WTC11 (cell line): ENCODE measurements at regions not wholly inside any gene's neighbourhood (a gene's known extent, or its start where the extent isn't known, plus 50 kb on each side); places are given as distances from the start of the nearest gene placed in this dataset.

Experiments used
- ATAC-seq: fragments of 200-7000 bp; cut with Tn5 transposase; 2 replicates; pipeline ENCODE4 v1.10.0; 2021; ENCODE audit warnings: mild to moderate bottlenecking, moderate library complexity
- CTCF ChIA-PET: fragments of 300-600 bp; sonication (Branson Sonifier 250); formaldehyde crosslinking; loops from one replicate; lab custom pipeline; 2021; ENCODE audit warnings: antibody characterized with exemption; lab: Charles Lee
- POLR2A ChIA-PET: fragments of 350-600 bp; sonication (Branson Sonifier 250); formaldehyde crosslinking; loops from one replicate; lab custom pipeline; 2021; ENCODE audit warnings: antibody characterized with exemption; lab: Charles Lee
- DNase-seq: peaks from one replicate; pipeline ENCODE4 v3.0.0; 2021; ENCODE audit warnings: low spot score
- H3K27ac Mint-ChIP-seq: 2 replicates; pipeline ENCODE4 v1.8.0; 2021; ENCODE audit warnings: mixed read lengths
- H3K27me3 Mint-ChIP-seq: 2 replicates; pipeline ENCODE4 v1.8.0; 2021; ENCODE audit warnings: low read depth, mild to moderate bottlenecking, moderate library complexity, mixed read lengths
- H3K36me3 Mint-ChIP-seq: 2 replicates; pipeline ENCODE4 v1.8.0; 2021; ENCODE audit warnings: mixed read lengths
- H3K4me1 Mint-ChIP-seq: 2 replicates; pipeline ENCODE4 v1.8.0; 2022; ENCODE audit warnings: mixed read lengths
- H3K4me3 Mint-ChIP-seq: 2 replicates; pipeline ENCODE4 v1.8.0; 2021; ENCODE audit warnings: mild to moderate bottlenecking, moderate library complexity, mixed read lengths
- H3K9me3 Mint-ChIP-seq: 2 replicates; pipeline ENCODE4 v1.8.0; 2021; ENCODE audit warnings: mixed read lengths
- CBFB ChIP-seq: sonication (generic); formaldehyde crosslinking; IDR thresholded peaks from 2 replicates; pipeline ENCODE4 v1.8.1; 2022; ENCODE audit warnings: mild to moderate bottlenecking, low read depth, missing genetic modification reagents
- CDX4 ChIP-seq: fragments of 250-450 bp; sonication (Bioruptor Pico); IDR thresholded peaks from 2 replicates; pipeline ENCODE4 v1.9.0; 2021; ENCODE audit warnings: moderate library complexity, mild to moderate bottlenecking, inconsistent platforms, borderline replicate concordance
- E2F1 ChIP-seq: sonication (generic); formaldehyde crosslinking; IDR thresholded peaks from 2 replicates; pipeline ENCODE4 v1.8.0; 2022; ENCODE audit warnings: mild to moderate bottlenecking, missing genetic modification reagents
- FOXP1 ChIP-seq: sonication (generic); formaldehyde crosslinking; IDR thresholded peaks from 2 replicates; pipeline ENCODE4 v1.8.0; 2022; ENCODE audit warnings: missing genetic modification reagents, mild to moderate bottlenecking, moderate library complexity, borderline replicate concordance
- GABPB1 ChIP-seq: sonication (generic); formaldehyde crosslinking; IDR thresholded peaks from 2 replicates; pipeline ENCODE4 v1.8.1; 2023; ENCODE audit warnings: mild to moderate bottlenecking, missing genetic modification reagents
- GRHL2 ChIP-seq: fragments of 250-450 bp; sonication (Bioruptor Pico); IDR thresholded peaks from 2 replicates; pipeline ENCODE4 v1.8.0; 2022; ENCODE audit warnings: mild to moderate bottlenecking, moderate library complexity; ENCODE audit not compliant: insufficient replicate concordance, severe bottlenecking
- GTF2I ChIP-seq: fragments of 250-450 bp; sonication (Bioruptor Pico); conservative IDR thresholded peaks from 2 replicates; pipeline ENCODE4 v1.4.0; 2021; ENCODE audit warnings: mild to moderate bottlenecking
- IRF2 ChIP-seq: sonication (generic); formaldehyde crosslinking; IDR thresholded peaks from 2 replicates; pipeline ENCODE4 v1.8.0; 2022; ENCODE audit warnings: low read depth, missing genetic modification reagents, borderline replicate concordance
- JAZF1 ChIP-seq: fragments of 250-450 bp; sonication (Bioruptor Pico); IDR thresholded peaks from 2 replicates; pipeline ENCODE4 v1.9.0; 2021; ENCODE audit warnings: moderate library complexity, mild to moderate bottlenecking, inconsistent platforms
- JUN ChIP-seq: sonication (generic); formaldehyde crosslinking; IDR thresholded peaks from 2 replicates; pipeline ENCODE4 v1.8.0; 2023; ENCODE audit warnings: mild to moderate bottlenecking, missing genetic modification reagents
- MXD4 ChIP-seq: fragments of 250-450 bp; sonication (Bioruptor Pico); IDR thresholded peaks from 2 replicates; pipeline ENCODE4 v1.8.0; 2021; ENCODE audit warnings: mild to moderate bottlenecking, moderate library complexity, borderline replicate concordance
- NR3C1 ChIP-seq: sonication (generic); formaldehyde crosslinking; conservative IDR thresholded peaks from 2 replicates; pipeline ENCODE4 v1.8.1; 2023; ENCODE audit warnings: low read depth, mild to moderate bottlenecking, missing genetic modification reagents
- OVOL2 ChIP-seq: fragments of 250-450 bp; sonication (Bioruptor Pico); IDR thresholded peaks from 2 replicates; pipeline ENCODE4 v1.9.0; 2021; ENCODE audit warnings: mild to moderate bottlenecking, borderline replicate concordance
- RELA ChIP-seq: sonication (generic); formaldehyde crosslinking; IDR thresholded peaks from 2 replicates; pipeline ENCODE4 v1.8.1; 2022; ENCODE audit warnings: missing genetic modification reagents, mild to moderate bottlenecking, borderline replicate concordance
- SOX15 ChIP-seq: fragments of 250-450 bp; sonication (Bioruptor Pico); IDR thresholded peaks from 2 replicates; pipeline ENCODE4 v1.9.0; 2021; ENCODE audit warnings: mild to moderate bottlenecking
- ZBTB43 ChIP-seq: sonication (generic); formaldehyde crosslinking; IDR thresholded peaks from 2 replicates; pipeline ENCODE4 v1.8.1; 2023; ENCODE audit warnings: mild to moderate bottlenecking, missing genetic modification reagents
- ZNF121 ChIP-seq: sonication (generic); formaldehyde crosslinking; IDR thresholded peaks from 2 replicates; pipeline ENCODE4 v1.8.0; 2023; ENCODE audit warnings: missing genetic modification reagents
- ZNF317 ChIP-seq: sonication (generic); formaldehyde crosslinking; IDR thresholded peaks from 2 replicates; pipeline ENCODE4 v1.8.1; 2023; ENCODE audit warnings: low read depth, mild to moderate bottlenecking, moderate library complexity, missing genetic modification reagents, borderline replicate concordance
- ZNF396 ChIP-seq: fragments of 250-450 bp; sonication (Bioruptor Pico); IDR thresholded peaks from 2 replicates; pipeline ENCODE4 v1.8.0; 2021; ENCODE audit warnings: mild to moderate bottlenecking, moderate library complexity, borderline replicate concordance
- ZNF512 ChIP-seq: sonication (generic); formaldehyde crosslinking; IDR thresholded peaks from 2 replicates; pipeline ENCODE4 v1.8.1; 2022; ENCODE audit warnings: missing genetic modification reagents, borderline replicate concordance
- TF ChIP-seq, protein P1 (sequence below): sonication (generic); formaldehyde crosslinking; IDR thresholded peaks from 2 replicates; pipeline ENCODE4 v1.8.0; 2023; ENCODE audit warnings: missing genetic modification reagents, mild to moderate bottlenecking, borderline replicate concordance
- TF ChIP-seq, protein P2 (sequence below): sonication (generic); formaldehyde crosslinking; IDR thresholded peaks from 2 replicates; pipeline ENCODE4 v1.8.0; 2022; ENCODE audit warnings: mild to moderate bottlenecking, missing genetic modification reagents
- TF ChIP-seq, protein P3 (sequence below): fragments of 250-450 bp; sonication (Bioruptor Pico); IDR thresholded peaks from 2 replicates; pipeline ENCODE4 v1.9.0; 2021; ENCODE audit warnings: mild to moderate bottlenecking
- TF ChIP-seq, protein P4 (sequence below): sonication (generic); formaldehyde crosslinking; IDR thresholded peaks from 2 replicates; pipeline ENCODE4 v1.8.0; 2022; ENCODE audit warnings: mild to moderate bottlenecking, missing genetic modification reagents

GRCh38 chr16:22762486-22762885, 51.5 kb upstream of the HS3ST2 start:
- no peak for ATAC-seq
- CTCF ChIA-PET: no interaction called here
- TF ChIP-seq E2F1 (CRISPR knock-in tag): no peak
- TF ChIP-seq ZNF512 (CRISPR knock-in tag): no peak
- no peak for TF ChIP-seq OVOL2 (CRISPR knock-in tag)
- no peak for TF ChIP-seq ZNF317 (CRISPR knock-in tag)
- no peak for TF ChIP-seq ZNF121 (CRISPR knock-in tag)
- no peak for TF ChIP-seq SOX15 (CRISPR knock-in tag)
- no peak for TF ChIP-seq GTF2I (CRISPR knock-in tag)
- TF ChIP-seq ZBTB43: no peak
- TF ChIP-seq RELA (CRISPR knock-in tag): no peak
- TF ChIP-seq NR3C1 (CRISPR knock-in tag): no peak
- no peak for TF ChIP-seq FOXP1 (CRISPR knock-in tag)
- TF ChIP-seq, protein P1, sequence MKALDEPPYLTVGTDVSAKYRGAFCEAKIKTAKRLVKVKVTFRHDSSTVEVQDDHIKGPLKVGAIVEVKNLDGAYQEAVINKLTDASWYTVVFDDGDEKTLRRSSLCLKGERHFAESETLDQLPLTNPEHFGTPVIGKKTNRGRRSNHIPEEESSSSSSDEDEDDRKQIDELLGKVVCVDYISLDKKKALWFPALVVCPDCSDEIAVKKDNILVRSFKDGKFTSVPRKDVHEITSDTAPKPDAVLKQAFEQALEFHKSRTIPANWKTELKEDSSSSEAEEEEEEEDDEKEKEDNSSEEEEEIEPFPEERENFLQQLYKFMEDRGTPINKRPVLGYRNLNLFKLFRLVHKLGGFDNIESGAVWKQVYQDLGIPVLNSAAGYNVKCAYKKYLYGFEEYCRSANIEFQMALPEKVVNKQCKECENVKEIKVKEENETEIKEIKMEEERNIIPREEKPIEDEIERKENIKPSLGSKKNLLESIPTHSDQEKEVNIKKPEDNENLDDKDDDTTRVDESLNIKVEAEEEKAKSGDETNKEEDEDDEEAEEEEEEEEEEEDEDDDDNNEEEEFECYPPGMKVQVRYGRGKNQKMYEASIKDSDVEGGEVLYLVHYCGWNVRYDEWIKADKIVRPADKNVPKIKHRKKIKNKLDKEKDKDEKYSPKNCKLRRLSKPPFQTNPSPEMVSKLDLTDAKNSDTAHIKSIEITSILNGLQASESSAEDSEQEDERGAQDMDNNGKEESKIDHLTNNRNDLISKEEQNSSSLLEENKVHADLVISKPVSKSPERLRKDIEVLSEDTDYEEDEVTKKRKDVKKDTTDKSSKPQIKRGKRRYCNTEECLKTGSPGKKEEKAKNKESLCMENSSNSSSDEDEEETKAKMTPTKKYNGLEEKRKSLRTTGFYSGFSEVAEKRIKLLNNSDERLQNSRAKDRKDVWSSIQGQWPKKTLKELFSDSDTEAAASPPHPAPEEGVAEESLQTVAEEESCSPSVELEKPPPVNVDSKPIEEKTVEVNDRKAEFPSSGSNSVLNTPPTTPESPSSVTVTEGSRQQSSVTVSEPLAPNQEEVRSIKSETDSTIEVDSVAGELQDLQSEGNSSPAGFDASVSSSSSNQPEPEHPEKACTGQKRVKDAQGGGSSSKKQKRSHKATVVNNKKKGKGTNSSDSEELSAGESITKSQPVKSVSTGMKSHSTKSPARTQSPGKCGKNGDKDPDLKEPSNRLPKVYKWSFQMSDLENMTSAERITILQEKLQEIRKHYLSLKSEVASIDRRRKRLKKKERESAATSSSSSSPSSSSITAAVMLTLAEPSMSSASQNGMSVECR (CRISPR knock-in tag): no peak
- TF ChIP-seq, protein P2, sequence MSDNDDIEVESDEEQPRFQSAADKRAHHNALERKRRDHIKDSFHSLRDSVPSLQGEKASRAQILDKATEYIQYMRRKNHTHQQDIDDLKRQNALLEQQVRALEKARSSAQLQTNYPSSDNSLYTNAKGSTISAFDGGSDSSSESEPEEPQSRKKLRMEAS (CRISPR knock-in tag): no peak
- no peak for TF ChIP-seq CDX4 (CRISPR knock-in tag)

GRCh38 chr16:22763437-22764080, 50.4 kb upstream of the HS3ST2 start:
- ChIA-PET CTCF (no interaction called here), POLR2A (no interaction called here)
- peaks cover 24% of the 10 kb centered on the region for H3K4me1 Mint-ChIP-seq
- no peak overlapping the region for H3K27ac Mint-ChIP-seq
- DNase-seq (peak; percentile 12), ATAC-seq (peak; percentile 88)
- peaks cover 3% of the 10 kb centered on the region; the same call in 1 of the 2 replicates for H3K9me3 Mint-ChIP-seq
- H3K36me3 Mint-ChIP-seq: no peaks in the 10 kb centered on the region
- H3K27me3 Mint-ChIP-seq: no peaks in the 10 kb centered on the region
- H3K4me3 Mint-ChIP-seq: no peak overlapping the region
- TF ChIP-seq, protein P3, sequence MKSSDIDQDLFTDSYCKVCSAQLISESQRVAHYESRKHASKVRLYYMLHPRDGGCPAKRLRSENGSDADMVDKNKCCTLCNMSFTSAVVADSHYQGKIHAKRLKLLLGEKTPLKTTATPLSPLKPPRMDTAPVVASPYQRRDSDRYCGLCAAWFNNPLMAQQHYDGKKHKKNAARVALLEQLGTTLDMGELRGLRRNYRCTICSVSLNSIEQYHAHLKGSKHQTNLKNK (CRISPR knock-in tag): no peak
- no peak for TF ChIP-seq JAZF1 (CRISPR knock-in tag)
- no peak for TF ChIP-seq GABPB1 (CRISPR knock-in tag)
- TF ChIP-seq CBFB: no peak
- no peak for TF ChIP-seq ZNF396 (CRISPR knock-in tag)
- TF ChIP-seq, protein P4, sequence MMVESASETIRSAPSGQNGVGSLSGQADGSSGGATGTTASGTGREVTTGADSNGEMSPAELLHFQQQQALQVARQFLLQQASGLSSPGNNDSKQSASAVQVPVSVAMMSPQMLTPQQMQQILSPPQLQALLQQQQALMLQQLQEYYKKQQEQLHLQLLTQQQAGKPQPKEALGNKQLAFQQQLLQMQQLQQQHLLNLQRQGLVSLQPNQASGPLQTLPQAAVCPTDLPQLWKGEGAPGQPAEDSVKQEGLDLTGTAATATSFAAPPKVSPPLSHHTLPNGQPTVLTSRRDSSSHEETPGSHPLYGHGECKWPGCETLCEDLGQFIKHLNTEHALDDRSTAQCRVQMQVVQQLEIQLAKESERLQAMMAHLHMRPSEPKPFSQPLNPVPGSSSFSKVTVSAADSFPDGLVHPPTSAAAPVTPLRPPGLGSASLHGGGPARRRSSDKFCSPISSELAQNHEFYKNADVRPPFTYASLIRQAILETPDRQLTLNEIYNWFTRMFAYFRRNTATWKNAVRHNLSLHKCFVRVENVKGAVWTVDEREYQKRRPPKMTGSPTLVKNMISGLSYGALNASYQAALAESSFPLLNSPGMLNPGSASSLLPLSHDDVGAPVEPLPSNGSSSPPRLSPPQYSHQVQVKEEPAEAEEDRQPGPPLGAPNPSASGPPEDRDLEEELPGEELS (CRISPR knock-in tag): no peak
- TF ChIP-seq IRF2 (CRISPR knock-in tag): no peak
- no peak for TF ChIP-seq MXD4 (CRISPR knock-in tag)
- TF ChIP-seq GRHL2 (CRISPR knock-in tag): no peak
- no peak for TF ChIP-seq JUN (CRISPR knock-in tag)

More at GRCh38 chr16:22762486-22762885, 51.5 kb upstream of the HS3ST2 start:
- POLR2A ChIA-PET: no interaction called here
- peaks cover 3% of the 10 kb centered on the region; the same call in 1 of the 2 replicates for H3K27me3 Mint-ChIP-seq
- H3K4me3 Mint-ChIP-seq: no peak overlapping the region
- H3K4me1 Mint-ChIP-seq: peaks cover 24% of the 10 kb centered on the region
- peaks cover 11% of the 10 kb centered on the region for H3K9me3 Mint-ChIP-seq
- no peak overlapping the region for H3K27ac Mint-ChIP-seq
- H3K36me3 Mint-ChIP-seq: no peaks in the 10 kb centered on the region
- no peak for DNase-seq
